B cell (primary cell): ENCODE measurements at regions not wholly inside any gene's neighbourhood (a gene's known extent, or its start where the extent isn't known, plus 50 kb on each side); places are given as distances from the start of the nearest gene placed in this dataset.

Source experiments
- ATAC-seq: fragments of 200-7000 bp; cut with Tn5 transposase; one replicate; pipeline ENCODE4 v1.10.0; 2021; ENCODE audit warnings: low read depth, mild to moderate bottlenecking, moderate number of reproducible peaks, moderate library complexity
- CTCF ChIA-PET: fragments of 350-600 bp; sonication (Branson Sonifier 250); formaldehyde crosslinking; loops from one replicate; lab custom pipeline; 2021; ENCODE audit warnings: antibody characterized with exemption, inconsistent platforms; lab: Charles Lee
- POLR2A ChIA-PET: fragments of 350-600 bp; sonication (Branson Sonifier 250); formaldehyde crosslinking; loops from one replicate; lab custom pipeline; 2021; ENCODE audit warnings: antibody characterized with exemption; lab: Charles Lee
- DNase-seq: peaks from one replicate; pipeline ENCODE4 v3.0.0; 2013
- H2AFZ ChIP-seq: 2 replicates; pipeline ENCODE4 v1.6.1; 2012; ENCODE audit warnings: mild to moderate bottlenecking, low read depth, low read length; ENCODE audit not compliant: insufficient read depth, poor library complexity, severe bottlenecking
- H3K27ac ChIP-seq, 2 donors: 1 replicate in 1 of 2; 2 replicates in 1 of 2; pipeline ENCODE4 v1.5.1; 2012 to 2013; ENCODE audit warnings: low read length in 2 of 2, mild to moderate bottlenecking in 2 of 2, moderate library complexity in 1 of 2
- H3K27me3 ChIP-seq, 4 experiments: fragments of 200-600 bp in 1 of 4; sonication (generic) in 1 of 4; replicated peaks in 1 of 4; 1 replicate in 2 of 4; 2 replicates in 2 of 4; pipeline versions ENCODE4 v1.6.1 to v1.7.0; 2013 to 2016; ENCODE audit warnings: low read length in 3 of 4, mild to moderate bottlenecking in 2 of 4, mixed read lengths in 1 of 4, moderate library complexity in 1 of 4; ENCODE audit not compliant: insufficient read depth in 4 of 4, control insufficient read depth in 3 of 4; ENCODE audit errors: control extremely low read depth in 1 of 4
- H3K36me3 ChIP-seq, 2 experiments: replicated peaks in 1 of 2; 1 replicate in 1 of 2; 2 replicates in 1 of 2; pipeline versions ENCODE4 v1.6.1 to v1.7.1; 2013; ENCODE audit warnings: low read length in 1 of 2; ENCODE audit not compliant: insufficient read depth in 2 of 2, control insufficient read depth in 1 of 2; ENCODE audit errors: control extremely low read depth in 1 of 2, extremely low read depth in 1 of 2
- H3K4me1 ChIP-seq, 2 donors: fragments of 200-600 bp in 1 of 2; sonication (generic) in 1 of 2; 1 replicate in 1 of 2; 2 replicates in 1 of 2; pipeline versions ENCODE4 v1.5.1 to v1.6.1; 2013 to 2017; ENCODE audit warnings: low read length in 2 of 2; ENCODE audit not compliant: control insufficient read depth in 2 of 2, insufficient read depth in 2 of 2
- H3K4me2 ChIP-seq: replicated peaks from 2 replicates; pipeline ENCODE3; 2012; ENCODE audit warnings: mild to moderate bottlenecking, low read depth, low read length; ENCODE audit not compliant: poor library complexity, severe bottlenecking
- H3K4me3 ChIP-seq, 5 experiments: fragments of 200-600 bp in 1 of 5; sonication (generic) in 1 of 5; 1 replicate in 3 of 5; 2 replicates in 2 of 5; pipeline versions ENCODE4 v1.5.1 to v1.7.0; 2011 to 2016; ENCODE audit warnings: low read length in 4 of 5, mild to moderate bottlenecking in 4 of 5, low read depth in 2 of 5, control low read depth in 1 of 5, moderate library complexity in 1 of 5; ENCODE audit not compliant: insufficient read depth in 1 of 5; ENCODE audit errors: control extremely low read depth in 1 of 5, extremely low read depth in 1 of 5
- H3K79me2 ChIP-seq: fragments of 200-600 bp; sonication (generic); one replicate; pipeline ENCODE4 v1.6.0; 2016; ENCODE audit warnings: low read length; ENCODE audit not compliant: control insufficient read depth, insufficient read depth
- H3K9ac ChIP-seq: fragments of 200-600 bp; sonication (generic); 2 replicates; pipeline ENCODE4 v1.6.1; 2017; ENCODE audit warnings: mild to moderate bottlenecking, low read length, moderate library complexity
- H3K9me3 ChIP-seq, 3 donors: one replicate each; pipeline versions ENCODE4 v1.6.1 to v1.7.1; 2013; ENCODE audit warnings: low read length in 2 of 3; ENCODE audit not compliant: control insufficient read depth in 2 of 3, insufficient read depth in 1 of 3; ENCODE audit errors: control extremely low read depth in 1 of 3
- H4K20me1 ChIP-seq: 2 replicates; pipeline ENCODE4 v1.6.0; 2012; ENCODE audit warnings: mild to moderate bottlenecking, low read length; ENCODE audit not compliant: insufficient read depth, control insufficient read depth, poor library complexity, severe bottlenecking
- H3K27ac Mint-ChIP-seq: one replicate; pipeline ENCODE4 v1.8.0; 2021; ENCODE audit warnings: mixed read lengths
- H3K27me3 Mint-ChIP-seq: one replicate; pipeline ENCODE4 v1.8.0; 2021; ENCODE audit warnings: mixed read lengths
- H3K4me1 Mint-ChIP-seq: one replicate; pipeline ENCODE4 v1.8.0; 2021; ENCODE audit warnings: mixed read lengths
- H3K4me3 Mint-ChIP-seq: one replicate; pipeline ENCODE4 v1.8.0; 2021; ENCODE audit warnings: mixed read lengths
- H3K9me3 Mint-ChIP-seq: one replicate; pipeline ENCODE4 v1.8.0; 2022; ENCODE audit warnings: mixed read lengths; ENCODE audit not compliant: insufficient read depth
- CTCF ChIP-seq: fragments of 200-600 bp; IDR thresholded peaks from one replicate; pipeline ENCODE4 v1.8.0; 2022; ENCODE audit warnings: antibody characterized with exemption, mild to moderate bottlenecking
- EZH2 ChIP-seq: IDR thresholded peaks from 2 replicates; pipeline ENCODE4 v1.6.1; 2012; ENCODE audit warnings: borderline replicate concordance, low read depth, mild to moderate bottlenecking, moderate library complexity, low read length; ENCODE audit not compliant: insufficient read depth, poor library complexity, severe bottlenecking
- WGBS: methylation state at CpG from one replicate; pipeline ENCODE4 v1.1.5; 2013; ENCODE audit warnings: missing lambda C conversion rate; ENCODE audit not compliant: insufficient coverage; 5-methylcytosine and 5-hydroxymethylcytosine counted together
- intact Hi-C: fragments of 100-400 bp; cut with micrococcal nuclease; formaldehyde crosslinking; loops from one replicate; pipeline ENCODE4 v1.10.0; 2022

DNA sequence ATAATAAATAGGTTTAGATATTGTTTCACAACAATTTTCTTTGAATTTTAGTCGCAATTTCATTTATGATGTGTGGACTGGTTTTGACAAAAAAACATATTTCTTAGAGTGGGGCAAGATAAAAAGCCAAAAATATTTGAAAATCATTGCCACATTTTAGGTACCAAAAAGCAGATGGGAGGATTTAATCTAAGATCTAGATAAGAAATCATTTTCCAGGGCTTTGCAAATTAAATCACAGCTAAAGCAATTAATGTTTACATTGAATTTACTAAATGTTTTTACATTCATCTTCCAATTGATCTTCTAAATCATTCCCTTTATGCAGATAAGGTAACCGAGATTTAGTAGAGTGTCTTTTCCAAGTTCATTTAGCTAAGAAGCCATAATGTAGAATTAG is 1386.0 kb upstream of the TENM4 start:
- Histone ChIP-seq H3K79me2 (no peaks in the 10 kb centered on the region), H2AFZ (no peak overlapping the region), H4K20me1 (no peaks in the 10 kb centered on the region), H3K4me2 (no peak overlapping the region), H3K27ac (no peak overlapping the region), H3K36me3 (no peaks in the 10 kb centered on the region), H3K9ac (no peak overlapping the region), H3K4me1 (no peaks in the 10 kb centered on the region), H3K4me3 (no peak overlapping the region), H3K9me3 (no peaks in the 10 kb centered on the region), H3K27me3 (no peaks in the 10 kb centered on the region)
- CTCF ChIA-PET: no interaction called here
- H3K27ac Mint-ChIP-seq: no peak overlapping the region
- H3K9me3 Mint-ChIP-seq: no peaks in the 10 kb centered on the region
- DNase-seq: no peak
- POLR2A ChIA-PET: no interaction called here
- intact Hi-C loops: no loop called here
- WGBS: no CpG with 5 or more reads among the region's 2 CpGs
- H3K27me3 Mint-ChIP-seq: no peaks in the 10 kb centered on the region
- no peak for TF ChIP-seq EZH2
- TF ChIP-seq CTCF: no peak
- H3K4me1 Mint-ChIP-seq: no peaks in the 10 kb centered on the region
- no peak for ATAC-seq
- no peak overlapping the region for H3K4me3 Mint-ChIP-seq

- TF ChIP-seq EZH2: no peak
- no peak for TF ChIP-seq CTCF
- H3K27ac ChIP-seq: no peak overlapping the region
- DNase-seq (no peak), ATAC-seq (no peak)
- no peak overlapping the region for H3K4me2 ChIP-seq
- WGBS: 100% methylated on average over 7 of the region's 7 CpGs
- H3K27me3 ChIP-seq: no peaks in the 10 kb centered on the region
- H4K20me1 ChIP-seq: no peaks in the 10 kb centered on the region
- ChIA-PET POLR2A (no interaction called here), CTCF (no interaction called here)
- H3K79me2 ChIP-seq: no peaks in the 10 kb centered on the region
- Mint-ChIP-seq H3K4me1 (peaks cover 3% of the 10 kb centered on the region), H3K9me3 (no peaks in the 10 kb centered on the region), H3K4me3 (no peak overlapping the region), H3K27ac (no peak overlapping the region), H3K27me3 (no peaks in the 10 kb centered on the region)
- intact Hi-C loops: no loop called here
- H2AFZ ChIP-seq: no peak overlapping the region
- no peaks in the 10 kb centered on the region for H3K4me1 ChIP-seq
- no peak overlapping the region for H3K4me3 ChIP-seq
- no peak overlapping the region for H3K9ac ChIP-seq
- no peaks in the 10 kb centered on the region for H3K36me3 ChIP-seq
- H3K9me3 ChIP-seq: no peaks in the 10 kb centered on the region
These were observed 1381.5 kb upstream of the TENM4 start for GRCh38 chr11:80822308-80822707.
